OCI-LY1 (cell line): ENCODE measurements at regions not wholly inside any gene's neighbourhood (a gene's known extent, or its start where the extent isn't known, plus 50 kb on each side); places are given as distances from the start of the nearest gene placed in this dataset.

Source experiments
- H2AFZ ChIP-seq: fragments of 200-600 bp; sonication (generic), shearing (Covaris generic); 2 replicates; pipeline ENCODE4 v1.6.0; 2014; ENCODE audit warnings: antibody characterized with exemption, mild to moderate bottlenecking, low read length
- H3F3A ChIP-seq: fragments of 200-600 bp; sonication (generic), shearing (Covaris generic); 2 replicates; pipeline ENCODE4 v1.6.0; 2014; ENCODE audit warnings: mild to moderate bottlenecking, antibody characterized with exemption, low read length, moderate library complexity; ENCODE audit not compliant: insufficient read depth
- H3K27ac ChIP-seq: fragments of 200-600 bp; sonication (generic); 2 replicates; pipeline ENCODE4 v1.5.1; 2014; ENCODE audit warnings: low read length, mixed run types, mild to moderate bottlenecking, low read depth; ENCODE audit not compliant: poor library complexity, severe bottlenecking
- H3K27me3 ChIP-seq: fragments of 200-600 bp; sonication (generic); 2 replicates; pipeline ENCODE4 v1.6.0; 2014; ENCODE audit warnings: antibody characterized with exemption, mild to moderate bottlenecking, low read length, moderate library complexity; ENCODE audit not compliant: insufficient read depth
- H3K36me3 ChIP-seq: fragments of 200-600 bp; sonication (generic); 2 replicates; pipeline ENCODE4 v1.6.1; 2014; ENCODE audit warnings: mild to moderate bottlenecking, antibody characterized with exemption, low read length, moderate library complexity, mixed read lengths; ENCODE audit not compliant: insufficient read depth
- H3K4me1 ChIP-seq: fragments of 200-600 bp; sonication (generic); 2 replicates; pipeline ENCODE4 v1.5.1; 2014; ENCODE audit warnings: mild to moderate bottlenecking, low read length, moderate library complexity; ENCODE audit not compliant: insufficient read depth, severe bottlenecking
- H3K4me2 ChIP-seq: fragments of 200-600 bp; sonication (generic), shearing (Covaris generic); 2 replicates; pipeline ENCODE4 v1.6.1; 2014; ENCODE audit warnings: low read length
- H3K4me3 ChIP-seq: fragments of 200-600 bp; sonication (generic); 2 replicates; pipeline ENCODE4 v1.5.1; 2014; ENCODE audit warnings: low read length, low read depth, mild to moderate bottlenecking, mixed read lengths; ENCODE audit not compliant: poor library complexity, severe bottlenecking
- H3K79me2 ChIP-seq: fragments of 200-600 bp; shearing (Covaris generic); 2 replicates; pipeline ENCODE4 v1.6.1; 2016; ENCODE audit warnings: mixed run types, low read length, mixed read lengths; ENCODE audit not compliant: insufficient read depth
- H3K9ac ChIP-seq: fragments of 200-600 bp; sonication (generic), shearing (Covaris generic); 2 replicates; pipeline ENCODE4 v1.6.1; 2014; ENCODE audit warnings: mild to moderate bottlenecking, low read length, mixed read lengths
- H3K9me2 ChIP-seq: fragments of 200-600 bp; sonication (generic), shearing (Covaris generic); 2 replicates; pipeline ENCODE4 v1.6.1; 2014; ENCODE audit warnings: low read depth, mild to moderate bottlenecking, low read length, mixed read lengths
- H3K9me3 ChIP-seq: fragments of 200-600 bp; shearing (Covaris generic); 2 replicates; pipeline ENCODE4 v1.6.1; 2014; ENCODE audit warnings: low read length, mixed read lengths
- H4K20me1 ChIP-seq: fragments of 200-600 bp; sonication (generic), shearing (Covaris generic); 2 replicates; pipeline ENCODE4 v1.6.0; 2016; ENCODE audit warnings: mild to moderate bottlenecking, low read length; ENCODE audit not compliant: insufficient read depth
- EZH2 ChIP-seq: fragments of 200-600 bp; sonication (generic), shearing (Covaris generic); IDR thresholded peaks from 2 replicates; pipeline ENCODE4 v1.8.0; 2017; ENCODE audit warnings: borderline replicate concordance, mixed run types, mild to moderate bottlenecking, antibody characterized with exemption, low read length, moderate library complexity, mixed read lengths
- TF ChIP-seq, protein P1 (sequence below): fragments of 200-600 bp; sonication (generic), shearing (Covaris generic); IDR thresholded peaks from 2 replicates; pipeline ENCODE4 v1.5.1; 2017; ENCODE audit warnings: mild to moderate bottlenecking, antibody characterized with exemption, low read length, moderate library complexity, mixed read lengths

DNA sequence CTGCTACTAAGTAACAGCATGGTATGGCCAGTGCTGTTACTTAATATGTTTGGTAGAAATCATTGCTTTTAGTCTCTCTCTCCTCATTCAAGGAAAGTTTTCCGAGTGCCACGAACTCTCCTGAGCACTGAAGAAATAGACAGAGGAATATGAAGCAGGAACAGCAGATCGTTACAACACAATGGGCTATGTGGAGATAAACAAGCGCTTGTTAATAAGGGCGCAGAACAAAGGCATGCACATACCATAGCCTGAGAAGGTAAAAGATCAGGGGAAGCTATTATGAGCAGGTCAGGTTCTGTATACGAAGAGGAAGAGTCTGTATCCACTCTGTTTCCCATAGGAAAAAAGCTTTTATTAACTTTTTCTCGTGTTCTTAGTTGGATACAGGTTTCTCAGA lies 156.2 kb upstream of the CPNE8 start:
- no peaks in the 10 kb centered on the region for H3F3A ChIP-seq
- TF ChIP-seq, protein P1, sequence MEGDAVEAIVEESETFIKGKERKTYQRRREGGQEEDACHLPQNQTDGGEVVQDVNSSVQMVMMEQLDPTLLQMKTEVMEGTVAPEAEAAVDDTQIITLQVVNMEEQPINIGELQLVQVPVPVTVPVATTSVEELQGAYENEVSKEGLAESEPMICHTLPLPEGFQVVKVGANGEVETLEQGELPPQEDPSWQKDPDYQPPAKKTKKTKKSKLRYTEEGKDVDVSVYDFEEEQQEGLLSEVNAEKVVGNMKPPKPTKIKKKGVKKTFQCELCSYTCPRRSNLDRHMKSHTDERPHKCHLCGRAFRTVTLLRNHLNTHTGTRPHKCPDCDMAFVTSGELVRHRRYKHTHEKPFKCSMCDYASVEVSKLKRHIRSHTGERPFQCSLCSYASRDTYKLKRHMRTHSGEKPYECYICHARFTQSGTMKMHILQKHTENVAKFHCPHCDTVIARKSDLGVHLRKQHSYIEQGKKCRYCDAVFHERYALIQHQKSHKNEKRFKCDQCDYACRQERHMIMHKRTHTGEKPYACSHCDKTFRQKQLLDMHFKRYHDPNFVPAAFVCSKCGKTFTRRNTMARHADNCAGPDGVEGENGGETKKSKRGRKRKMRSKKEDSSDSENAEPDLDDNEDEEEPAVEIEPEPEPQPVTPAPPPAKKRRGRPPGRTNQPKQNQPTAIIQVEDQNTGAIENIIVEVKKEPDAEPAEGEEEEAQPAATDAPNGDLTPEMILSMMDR = no peak
- no peak for TF ChIP-seq EZH2
- H3K4me3 ChIP-seq = no peak overlapping the region
- H3K4me1 ChIP-seq = no peaks in the 10 kb centered on the region
- H3K9ac ChIP-seq = no peak overlapping the region
- H4K20me1 ChIP-seq = no peaks in the 10 kb centered on the region
- H3K27ac ChIP-seq = no peak overlapping the region
- no peak overlapping the region for H2AFZ ChIP-seq
- H3K9me2 ChIP-seq = no peaks in the 10 kb centered on the region
- no peaks in the 10 kb centered on the region for H3K9me3 ChIP-seq
- no peaks in the 10 kb centered on the region for H3K79me2 ChIP-seq
- H3K36me3 ChIP-seq = no peaks in the 10 kb centered on the region
- H3K4me2 ChIP-seq = no peak overlapping the region
- no peaks in the 10 kb centered on the region for H3K27me3 ChIP-seq

DNA sequence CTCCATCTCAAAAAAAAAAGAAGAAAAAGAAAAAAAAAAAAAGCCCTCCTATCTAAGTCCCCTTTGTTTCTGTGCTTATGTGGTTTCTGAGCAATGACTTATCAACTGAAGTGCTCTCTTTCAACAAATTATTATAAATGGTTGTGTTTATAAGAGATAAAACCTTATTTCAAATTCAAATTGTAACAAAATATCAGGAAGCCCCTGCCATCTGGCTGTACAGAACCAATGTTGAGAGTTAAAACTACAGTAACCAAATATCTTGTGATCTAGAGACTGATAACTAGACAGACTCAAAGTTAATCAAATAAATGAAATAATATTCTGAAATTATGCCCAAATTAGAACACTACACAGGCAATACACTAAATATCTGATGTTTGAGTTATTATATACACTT lies 143.0 kb upstream of the CPNE8 start:
- no peaks in the 10 kb centered on the region for H3K9me3 ChIP-seq
- H3K9ac ChIP-seq = no peak overlapping the region
- no peak overlapping the region for H3K4me3 ChIP-seq
- no peaks in the 10 kb centered on the region for H3F3A ChIP-seq
- no peaks in the 10 kb centered on the region for H4K20me1 ChIP-seq
- H3K4me2 ChIP-seq = no peak overlapping the region
- H3K9me2 ChIP-seq = no peaks in the 10 kb centered on the region
- H3K27me3 ChIP-seq = no peaks in the 10 kb centered on the region
- H3K36me3 ChIP-seq = no peaks in the 10 kb centered on the region
- no peak overlapping the region for H2AFZ ChIP-seq
- TF ChIP-seq, protein P1 = no peak
- no peak for TF ChIP-seq EZH2
- no peak overlapping the region for H3K27ac ChIP-seq
- H3K4me1 ChIP-seq = no peaks in the 10 kb centered on the region
- no peaks in the 10 kb centered on the region for H3K79me2 ChIP-seq

DNA sequence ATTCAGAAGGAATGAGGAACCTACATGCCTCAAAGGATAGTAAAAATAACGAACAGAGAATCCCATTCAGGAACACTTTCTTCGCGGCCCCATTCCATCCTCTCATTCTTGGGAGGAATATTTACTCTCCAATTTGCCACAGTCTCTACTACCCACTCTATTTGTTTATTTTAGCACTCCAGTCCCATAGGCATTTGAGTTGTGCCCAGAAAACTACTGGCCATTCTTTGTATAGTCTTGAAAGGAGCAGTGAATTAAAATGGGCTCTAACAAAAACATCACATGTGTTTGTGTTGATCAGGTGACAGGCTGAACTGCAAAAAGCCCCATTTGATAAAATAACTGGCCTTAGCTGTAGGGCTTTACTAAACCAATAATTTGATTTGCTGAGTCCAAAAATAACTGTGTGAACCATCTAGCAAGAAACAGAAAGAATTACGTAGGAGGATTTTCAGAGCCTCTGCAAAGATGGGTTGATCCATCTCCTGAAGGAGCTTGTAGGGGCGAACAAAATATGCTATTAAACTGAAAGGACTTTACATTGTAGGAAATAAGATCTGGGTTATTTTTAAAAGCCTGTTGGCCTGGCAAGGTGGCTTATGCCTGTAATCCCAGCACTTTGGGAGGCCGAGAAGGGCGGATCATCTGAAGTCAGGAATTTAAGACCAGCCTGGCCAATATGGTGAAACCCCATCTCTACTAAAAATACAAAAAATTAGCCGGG lies 142.3 kb upstream of the CPNE8 start:
- Histone ChIP-seq H3K9me2 (no peaks in the 10 kb centered on the region), H3K4me1 (no peaks in the 10 kb centered on the region), H3K4me3 (no peak overlapping the region), H4K20me1 (no peaks in the 10 kb centered on the region), H3K9me3 (no peaks in the 10 kb centered on the region), H3K36me3 (no peaks in the 10 kb centered on the region), H3F3A (no peaks in the 10 kb centered on the region), H3K27ac (no peak overlapping the region), H3K4me2 (no peak overlapping the region), H3K27me3 (no peaks in the 10 kb centered on the region), H3K79me2 (no peaks in the 10 kb centered on the region), H3K9ac (no peak overlapping the region), H2AFZ (no peak overlapping the region)
- TF ChIP-seq, protein P1 = no peak
- no peak for TF ChIP-seq EZH2
